ENCODE measurements at regions not wholly inside any gene's neighbourhood (a gene's known extent, or its start where the extent isn't known, plus 50 kb on each side); places are given as distances from the start of the nearest gene placed in this dataset.

DNA sequence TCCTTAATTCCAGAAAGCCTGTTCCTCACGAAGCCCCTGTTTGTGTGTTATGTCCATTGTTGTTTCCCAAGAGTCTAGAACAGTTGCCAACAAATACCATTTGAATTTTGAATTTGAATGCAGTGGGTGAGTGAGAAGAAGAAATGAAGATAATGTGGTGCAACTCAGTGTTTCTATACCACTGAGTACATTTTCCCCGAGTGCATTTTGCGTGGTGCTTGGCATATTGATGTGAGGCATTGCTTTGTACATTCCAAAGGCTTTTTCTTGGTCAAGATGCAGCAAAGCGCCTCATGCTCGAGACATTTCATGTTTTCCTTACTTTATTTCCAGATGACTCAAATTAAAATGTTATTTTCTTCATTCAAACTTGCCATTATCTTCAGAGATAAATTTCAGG is 253.1 kb upstream of the RPS6KA3 start:
- TF ChIP-seq, protein P1, sequence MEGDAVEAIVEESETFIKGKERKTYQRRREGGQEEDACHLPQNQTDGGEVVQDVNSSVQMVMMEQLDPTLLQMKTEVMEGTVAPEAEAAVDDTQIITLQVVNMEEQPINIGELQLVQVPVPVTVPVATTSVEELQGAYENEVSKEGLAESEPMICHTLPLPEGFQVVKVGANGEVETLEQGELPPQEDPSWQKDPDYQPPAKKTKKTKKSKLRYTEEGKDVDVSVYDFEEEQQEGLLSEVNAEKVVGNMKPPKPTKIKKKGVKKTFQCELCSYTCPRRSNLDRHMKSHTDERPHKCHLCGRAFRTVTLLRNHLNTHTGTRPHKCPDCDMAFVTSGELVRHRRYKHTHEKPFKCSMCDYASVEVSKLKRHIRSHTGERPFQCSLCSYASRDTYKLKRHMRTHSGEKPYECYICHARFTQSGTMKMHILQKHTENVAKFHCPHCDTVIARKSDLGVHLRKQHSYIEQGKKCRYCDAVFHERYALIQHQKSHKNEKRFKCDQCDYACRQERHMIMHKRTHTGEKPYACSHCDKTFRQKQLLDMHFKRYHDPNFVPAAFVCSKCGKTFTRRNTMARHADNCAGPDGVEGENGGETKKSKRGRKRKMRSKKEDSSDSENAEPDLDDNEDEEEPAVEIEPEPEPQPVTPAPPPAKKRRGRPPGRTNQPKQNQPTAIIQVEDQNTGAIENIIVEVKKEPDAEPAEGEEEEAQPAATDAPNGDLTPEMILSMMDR (IDR thresholded peaks at IDR 0.05), result no peak
- no peak for TF ChIP-seq POLR2A (IDR thresholded peaks at IDR 0.05)
